ENCODE measurements at regions not wholly inside any gene's neighbourhood (a gene's known extent, or its start where the extent isn't known, plus 50 kb on each side); places are given as distances from the start of the nearest gene placed in this dataset.
"Not testable (repeated sequence)": the region's sequence is repeated elsewhere in the genome, so short reads cannot be mapped to it uniquely, and the experiment has no call there.

DNA sequence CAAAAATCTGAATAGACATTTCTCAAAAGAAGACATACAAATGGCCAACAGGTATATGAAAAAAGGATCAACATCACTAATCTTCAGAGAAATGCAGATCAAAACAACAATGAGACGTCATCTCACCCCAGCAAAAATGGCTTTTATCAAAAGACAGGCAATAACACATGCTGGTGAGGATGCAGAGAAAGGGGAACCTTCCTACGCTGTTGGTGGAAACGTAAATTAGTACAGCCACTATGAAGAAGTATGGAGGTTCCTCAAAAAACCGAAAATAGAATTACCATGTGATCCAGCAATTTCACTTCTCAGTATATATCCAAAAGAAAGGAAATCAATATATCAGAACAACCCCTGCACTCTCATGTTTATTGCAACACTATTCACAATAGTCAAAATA is 65.1 kb upstream of the ATP1B1 start:
- Mint-ChIP-seq H3K4me3 (no peak overlapping the region), H3K27ac (no peak overlapping the region), H3K27me3 (no peaks in the 10 kb centered on the region), H3K4me1 (peaks cover 32% of the 10 kb centered on the region), H3K36me3 (ENCODE audit: low read depth) (no peaks in the 10 kb centered on the region)
- no peak for DNase-seq
- H3K9me3 ChIP-seq (ENCODE audit: control insufficient read depth, low read length, poor library complexity, severe bottlenecking) = no peaks in the 10 kb centered on the region
- ATAC-seq = no peak

DNA sequence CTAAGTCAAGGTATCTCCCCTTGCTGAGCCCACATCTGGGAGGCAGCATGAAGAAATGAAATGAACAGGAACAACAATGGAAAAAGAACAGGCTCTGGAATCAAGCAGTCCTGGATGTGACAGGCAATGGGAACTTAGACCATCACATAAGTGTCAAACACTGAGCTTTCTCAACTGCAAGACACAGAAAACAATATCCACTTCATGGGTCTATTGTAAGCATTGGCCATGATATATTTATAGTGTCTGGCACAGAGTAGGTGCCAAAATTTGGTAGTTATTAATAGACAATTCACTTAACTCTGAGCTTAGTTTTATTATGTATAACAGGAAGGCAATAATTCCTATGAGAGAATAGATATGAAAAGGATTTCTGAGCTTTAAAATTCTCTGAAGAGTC is 64.1 kb upstream of the ATP1B1 start:
- Mint-ChIP-seq H3K36me3 (ENCODE audit: low read depth) (no peaks in the 10 kb centered on the region), H3K27ac (peak overlapping the region; percentile 56), H3K4me3 (no peak overlapping the region), H3K27me3 (no peaks in the 10 kb centered on the region), H3K4me1 (peaks cover 32% of the 10 kb centered on the region)
- ATAC-seq (no peak), DNase-seq (no peak)
- H3K9me3 ChIP-seq (ENCODE audit: control insufficient read depth, low read length, poor library complexity, severe bottlenecking) = no peaks in the 10 kb centered on the region

DNA sequence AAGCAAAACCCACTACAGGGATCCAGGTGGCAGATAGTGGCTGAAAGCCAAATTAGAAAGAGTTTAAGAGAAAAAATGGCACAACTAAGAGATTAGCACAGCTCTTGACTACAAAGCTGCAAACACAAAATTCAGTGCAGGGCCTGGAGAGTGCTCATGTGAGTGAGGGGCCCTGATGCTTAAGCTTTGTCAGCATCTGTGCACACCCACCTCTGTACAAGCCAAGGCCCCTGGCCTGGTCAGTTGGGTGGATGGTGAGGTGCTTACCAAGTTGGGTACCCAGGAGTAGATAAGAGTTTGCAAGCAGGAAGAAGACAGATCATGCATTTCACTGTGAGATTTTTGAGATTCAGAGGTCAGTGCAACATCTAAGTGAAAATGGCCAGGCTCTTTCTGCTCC is 62.7 kb upstream of the ATP1B1 start:
- Mint-ChIP-seq H3K36me3 (ENCODE audit: low read depth) (no peaks in the 10 kb centered on the region), H3K27me3 (no peaks in the 10 kb centered on the region), H3K4me1 (peaks cover 35% of the 10 kb centered on the region), H3K4me3 (peak overlapping the region; percentile 76), H3K27ac (peak overlapping the region; percentile 56)
- DNase-seq (no peak), ATAC-seq (no peak)
- H3K9me3 ChIP-seq (ENCODE audit: control insufficient read depth, low read length, poor library complexity, severe bottlenecking) = no peaks in the 10 kb centered on the region

DNA sequence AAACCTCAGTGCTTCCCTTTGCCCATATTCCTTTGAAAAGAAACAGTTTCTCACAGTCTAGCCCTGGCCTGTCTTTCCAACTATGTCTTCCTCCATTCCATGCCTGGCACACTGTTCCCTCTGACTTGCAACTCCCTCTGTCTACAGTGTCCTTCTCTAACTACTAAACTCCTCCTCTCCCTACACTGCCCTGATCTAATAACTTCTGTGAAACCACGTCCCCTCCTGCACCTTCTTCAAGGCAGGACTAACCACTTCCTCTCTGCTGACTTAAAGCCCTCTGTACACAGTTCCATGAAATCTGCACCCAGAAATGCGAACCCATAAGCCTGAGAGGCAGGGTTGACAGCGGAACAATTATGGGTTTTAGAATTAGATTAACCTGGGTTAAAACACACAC is 62.2 kb upstream of the ATP1B1 start:
- Mint-ChIP-seq H3K36me3 (ENCODE audit: low read depth) (no peaks in the 10 kb centered on the region), H3K4me3 (peak overlapping the region; percentile 76), H3K4me1 (peaks cover 39% of the 10 kb centered on the region), H3K27me3 (no peaks in the 10 kb centered on the region), H3K27ac (peak overlapping the region; percentile 56)
- peak; percentile 96 for ATAC-seq
- H3K9me3 ChIP-seq (ENCODE audit: control insufficient read depth, low read length, poor library complexity, severe bottlenecking) = no peaks in the 10 kb centered on the region
- peak in 1 of 3 donors; percentile 8 for DNase-seq

DNA sequence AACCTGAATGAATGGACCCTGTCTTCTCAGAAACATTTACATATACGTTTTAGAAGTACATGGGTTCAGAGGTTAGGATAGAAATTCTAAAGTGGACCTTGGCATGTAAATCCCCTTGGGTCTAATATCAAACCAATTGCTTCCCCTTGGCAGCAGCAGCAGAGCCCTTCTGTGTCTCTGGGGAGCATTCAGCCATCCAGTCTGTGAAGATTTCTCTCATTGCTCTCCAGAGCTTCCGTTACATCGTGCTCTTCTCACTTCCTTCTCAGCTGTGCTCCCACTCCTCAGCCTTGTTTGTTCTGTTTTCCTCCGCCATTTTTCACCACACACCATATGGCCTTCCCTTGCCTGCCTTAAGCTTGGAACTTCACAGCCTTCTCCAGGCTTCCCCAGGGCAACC is 61.5 kb upstream of the ATP1B1 start:
- H3K9me3 ChIP-seq (ENCODE audit: control insufficient read depth, low read length, poor library complexity, severe bottlenecking) = no peaks in the 10 kb centered on the region
- H3K4me3 Mint-ChIP-seq = no peak overlapping the region
- H3K27ac Mint-ChIP-seq = peak overlapping the region; percentile 67
- H3K4me1 Mint-ChIP-seq = peaks cover 39% of the 10 kb centered on the region
- H3K27me3 Mint-ChIP-seq = no peaks in the 10 kb centered on the region
- ATAC-seq = no peak
- H3K36me3 Mint-ChIP-seq (ENCODE audit: low read depth) = no peaks in the 10 kb centered on the region
- DNase-seq = no peak

DNA sequence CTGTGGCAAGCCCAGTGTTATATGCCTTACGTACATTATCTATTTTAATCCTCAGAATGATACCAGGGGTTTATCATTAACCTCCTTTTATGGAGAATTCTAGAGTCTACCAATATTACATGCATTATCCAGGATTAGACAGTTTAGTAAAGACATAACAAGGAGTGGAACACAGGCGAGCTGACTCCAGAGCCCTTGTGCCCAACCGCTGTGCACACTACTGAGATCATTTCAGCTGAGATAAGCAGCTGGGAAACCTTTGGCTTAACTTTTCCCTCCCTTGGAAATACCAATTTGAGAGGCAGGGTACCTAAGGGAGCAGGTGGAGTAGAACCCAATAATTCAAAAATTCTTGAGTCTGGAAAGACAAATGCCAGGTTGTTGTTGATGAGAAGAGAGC is 59.8 kb upstream of the ATP1B1 start:
- ATAC-seq (no peak), DNase-seq (no peak)
- H3K9me3 ChIP-seq (ENCODE audit: control insufficient read depth, low read length, poor library complexity, severe bottlenecking) = no peaks in the 10 kb centered on the region
- Mint-ChIP-seq H3K4me1 (peaks cover 39% of the 10 kb centered on the region), H3K36me3 (ENCODE audit: low read depth) (no peaks in the 10 kb centered on the region), H3K4me3 (no peak overlapping the region), H3K27ac (no peak overlapping the region), H3K27me3 (no peaks in the 10 kb centered on the region)

DNA sequence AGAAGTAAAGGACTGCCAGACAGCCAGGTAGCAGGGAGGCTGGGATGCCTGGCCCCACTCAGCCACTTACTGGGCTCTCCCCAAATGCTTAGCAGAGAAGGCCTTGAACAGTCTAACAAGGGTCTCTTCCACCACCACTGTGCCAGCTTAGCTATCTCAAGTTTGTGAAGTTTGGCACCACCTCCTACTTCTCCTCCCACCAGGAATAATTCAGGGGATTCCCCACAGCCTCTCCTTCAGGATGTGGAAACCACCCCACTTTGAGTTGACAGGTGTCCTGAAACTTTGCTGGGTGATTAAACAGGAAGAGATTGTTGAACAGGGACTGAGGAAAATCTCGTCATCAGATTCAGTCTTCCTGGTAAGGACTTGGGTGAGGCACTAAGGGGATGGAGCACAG is 59.4 kb upstream of the ATP1B1 start:
- ATAC-seq (no peak), DNase-seq (no peak)
- peaks cover 39% of the 10 kb centered on the region for H3K4me1 Mint-ChIP-seq
- no peaks in the 10 kb centered on the region for H3K9me3 ChIP-seq (ENCODE audit: control insufficient read depth, low read length, poor library complexity, severe bottlenecking)
- H3K4me3 Mint-ChIP-seq = no peak overlapping the region
- H3K27me3 Mint-ChIP-seq = no peaks in the 10 kb centered on the region
- H3K27ac Mint-ChIP-seq = no peak overlapping the region
- no peaks in the 10 kb centered on the region for H3K36me3 Mint-ChIP-seq (ENCODE audit: low read depth)

DNA sequence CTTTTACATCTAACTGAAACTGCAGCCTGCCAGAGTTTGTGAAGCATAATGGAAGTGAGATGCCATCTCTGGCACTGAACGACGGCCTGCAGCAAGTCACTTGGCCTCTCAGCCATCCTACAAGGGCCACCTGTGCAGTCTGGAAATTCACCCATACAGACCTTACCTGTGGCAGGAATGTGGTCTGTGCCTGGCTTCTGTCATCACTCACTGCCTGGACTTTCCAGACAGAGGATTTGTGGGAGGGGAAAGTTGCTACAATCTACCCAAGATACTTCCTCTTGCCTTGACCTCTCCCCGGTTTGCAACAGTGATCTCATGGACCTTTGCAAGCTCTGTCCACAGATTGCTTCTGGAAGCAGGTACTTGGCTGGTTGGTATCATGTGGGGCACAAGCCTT is 58.4 kb upstream of the ATP1B1 start:
- DNase-seq = no peak
- no peak for ATAC-seq
- no peaks in the 10 kb centered on the region for H3K36me3 Mint-ChIP-seq (ENCODE audit: low read depth)
- H3K9me3 ChIP-seq (ENCODE audit: control insufficient read depth, low read length, poor library complexity, severe bottlenecking) = no peaks in the 10 kb centered on the region
- peaks cover 5% of the 10 kb centered on the region for H3K27me3 Mint-ChIP-seq
- peaks cover 31% of the 10 kb centered on the region for H3K4me1 Mint-ChIP-seq
- H3K27ac Mint-ChIP-seq = no peak overlapping the region
- H3K4me3 Mint-ChIP-seq = no peak overlapping the region

DNA sequence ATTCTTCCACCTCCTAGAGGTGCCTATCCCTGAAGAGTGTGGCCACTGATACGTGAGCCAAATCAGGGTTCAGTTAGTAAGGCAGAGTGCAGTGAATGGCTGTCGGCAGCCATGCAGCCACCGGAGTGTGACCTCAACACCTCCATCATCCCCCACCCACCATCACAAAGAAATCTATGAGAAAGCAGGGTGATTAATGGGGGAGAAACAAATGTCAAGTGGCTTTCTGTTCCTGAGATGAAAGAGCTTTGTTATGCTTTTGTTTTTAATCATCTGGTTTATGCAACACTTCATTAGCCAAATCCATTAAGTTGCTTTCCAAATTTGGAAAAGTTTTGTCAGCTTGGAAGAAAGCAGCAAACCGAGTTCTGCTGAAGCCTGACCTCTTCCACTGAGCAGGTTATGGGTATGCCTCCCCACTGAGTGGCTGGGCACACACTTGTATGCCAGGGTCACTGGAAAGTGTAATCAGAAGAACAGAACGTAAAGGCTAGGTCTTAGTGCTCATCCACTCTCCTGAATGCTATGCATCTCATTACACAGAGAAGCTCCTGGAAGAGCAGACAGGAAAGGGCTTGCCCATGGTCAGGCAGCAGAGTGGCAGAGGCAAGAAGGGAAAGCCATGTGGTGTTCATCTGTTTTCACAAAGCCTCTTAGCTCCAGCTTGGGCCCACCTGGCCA is 57.1 kb upstream of the ATP1B1 start:
- Mint-ChIP-seq H3K27me3 (peaks cover 5% of the 10 kb centered on the region), H3K27ac (no peak overlapping the region), H3K4me3 (no peak overlapping the region), H3K36me3 (ENCODE audit: low read depth) (no peaks in the 10 kb centered on the region), H3K4me1 (peaks cover 17% of the 10 kb centered on the region)
- DNase-seq (no peak), ATAC-seq (no peak)
- no peaks in the 10 kb centered on the region for H3K9me3 ChIP-seq (ENCODE audit: control insufficient read depth, low read length, poor library complexity, severe bottlenecking)

DNA sequence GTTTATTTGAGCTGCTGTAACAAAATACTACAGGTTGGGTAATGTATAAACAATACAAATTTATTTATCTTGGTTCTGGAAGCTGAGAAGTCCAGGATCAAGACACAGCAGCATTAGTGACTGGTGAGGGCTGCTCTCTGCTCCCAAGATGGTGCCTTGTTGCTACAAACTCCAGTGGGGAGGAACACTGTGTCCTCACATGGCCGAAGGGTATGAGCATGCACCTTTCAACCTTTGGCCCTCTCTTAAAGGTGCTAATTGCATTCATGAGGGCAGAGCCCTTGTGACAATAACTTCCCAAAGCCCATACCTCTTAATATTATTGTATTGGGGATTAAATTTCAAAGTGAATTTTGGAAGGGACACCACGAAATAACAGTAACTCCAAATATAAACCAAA is 55.3 kb upstream of the ATP1B1 start:
- Mint-ChIP-seq H3K27me3 (peaks cover 11% of the 10 kb centered on the region), H3K4me1 (peaks cover 7% of the 10 kb centered on the region), H3K36me3 (ENCODE audit: low read depth) (no peaks in the 10 kb centered on the region)

DNA sequence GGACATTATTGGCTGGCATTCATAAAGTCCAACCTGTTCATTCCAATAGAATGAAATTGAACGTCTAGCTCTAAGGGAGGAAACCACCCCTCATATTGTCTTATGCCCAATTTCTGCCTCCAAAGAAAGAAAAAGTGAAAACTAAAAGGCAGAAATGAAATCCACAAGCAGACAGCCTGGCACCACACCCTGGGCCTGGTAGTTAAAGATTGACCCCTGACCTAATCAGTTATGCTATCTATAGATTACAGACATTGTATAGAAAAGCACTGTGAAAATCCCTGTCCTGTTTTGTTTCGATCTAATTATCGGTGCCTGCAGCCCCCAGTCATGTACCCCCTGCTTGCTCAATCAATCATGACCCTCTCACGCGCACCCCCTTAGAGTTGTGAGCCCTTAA is 54.3 kb upstream of the ATP1B1 start:
- ATAC-seq; H3K27ac Mint-ChIP-seq; H3K9me3 ChIP-seq (ENCODE audit: control insufficient read depth, low read length, poor library complexity, severe bottlenecking); H3K36me3 Mint-ChIP-seq (ENCODE audit: low read depth); DNase-seq; H3K4me3 Mint-ChIP-seq; H3K4me1 Mint-ChIP-seq: not testable (repeated sequence)
- H3K27me3 Mint-ChIP-seq = peaks cover 11% of the 10 kb centered on the region

More for the DNA sequence above, 55.3 kb upstream of the ATP1B1 start:
- no peaks in the 10 kb centered on the region for H3K9me3 ChIP-seq (ENCODE audit: control insufficient read depth, low read length, poor library complexity, severe bottlenecking)
- no peak for ATAC-seq
- no peak for DNase-seq
- H3K27ac Mint-ChIP-seq = no peak overlapping the region
- H3K4me3 Mint-ChIP-seq = no peak overlapping the region

DNA sequence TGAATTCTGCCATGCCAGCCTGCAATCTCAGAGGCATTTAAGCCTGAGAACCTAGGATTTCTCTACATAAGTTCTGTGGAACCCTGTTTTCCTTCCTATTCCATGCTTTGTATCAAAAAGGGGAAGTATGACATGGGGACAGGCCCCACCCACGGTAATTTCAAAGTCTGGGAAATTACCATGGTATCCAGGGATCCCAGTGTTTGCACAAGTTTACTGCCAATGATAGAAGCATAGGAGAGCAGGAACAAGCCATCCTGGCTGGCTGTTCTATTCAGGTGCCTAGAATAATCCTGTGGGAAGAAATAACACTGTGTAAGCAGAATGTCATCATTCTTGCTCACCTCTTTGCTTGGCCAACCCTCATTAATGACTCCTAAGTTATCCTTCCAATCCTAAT is 53.8 kb upstream of the ATP1B1 start:
- no peak overlapping the region for H3K27ac Mint-ChIP-seq
- ATAC-seq = no peak
- peaks cover 4% of the 10 kb centered on the region for H3K4me1 Mint-ChIP-seq
- no peaks in the 10 kb centered on the region for H3K36me3 Mint-ChIP-seq (ENCODE audit: low read depth)
- no peaks in the 10 kb centered on the region for H3K9me3 ChIP-seq (ENCODE audit: control insufficient read depth, low read length, poor library complexity, severe bottlenecking)
- H3K27me3 Mint-ChIP-seq = peaks cover 11% of the 10 kb centered on the region
- H3K4me3 Mint-ChIP-seq = no peak overlapping the region
- DNase-seq = no peak

DNA sequence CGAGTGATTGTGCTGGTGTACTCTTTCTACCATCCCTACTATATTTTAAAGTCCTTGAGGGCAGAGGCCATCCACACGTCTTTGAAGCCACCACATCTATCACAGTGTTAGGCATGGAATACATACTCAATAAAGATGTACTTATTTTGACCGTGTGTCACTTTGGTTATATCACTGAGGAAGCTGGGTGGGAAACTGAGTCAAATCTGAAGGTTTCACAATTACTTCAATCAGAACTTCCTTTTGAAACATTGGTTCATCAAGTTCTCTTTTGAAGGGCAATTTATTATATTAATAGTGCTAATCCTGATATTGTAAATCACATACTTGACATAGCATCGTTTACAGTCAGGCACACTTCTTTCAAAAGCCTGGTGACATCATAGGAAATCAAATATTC is 53.3 kb upstream of the ATP1B1 start:
- DNase-seq (no peak), ATAC-seq (no peak)
- peaks cover 14% of the 10 kb centered on the region for H3K27me3 Mint-ChIP-seq
- H3K4me1 Mint-ChIP-seq = peaks cover 4% of the 10 kb centered on the region
- no peaks in the 10 kb centered on the region for H3K9me3 ChIP-seq (ENCODE audit: control insufficient read depth, low read length, poor library complexity, severe bottlenecking)
- no peaks in the 10 kb centered on the region for H3K36me3 Mint-ChIP-seq (ENCODE audit: low read depth)
- no peak overlapping the region for H3K27ac Mint-ChIP-seq
- H3K4me3 Mint-ChIP-seq = no peak overlapping the region
